GM19372 (cell line): ENCODE measurements at regions not wholly inside any gene's neighbourhood (a gene's known extent, or its start where the extent isn't known, plus 50 kb on each side); places are given as distances from the start of the nearest gene placed in this dataset.
"Not testable (repeated sequence)": the region's sequence is repeated elsewhere in the genome, so short reads cannot be mapped to it uniquely, and the experiment has no call there.

Experiments used
- ATAC-seq: cut with Tn5 transposase; IDR thresholded peaks from one replicate; pipeline ENCODE4 v1.9.1; 2021; ENCODE audit warnings: mild to moderate bottlenecking, low read depth, moderate library complexity; ENCODE audit not compliant: unreplicated experiment

DNA sequence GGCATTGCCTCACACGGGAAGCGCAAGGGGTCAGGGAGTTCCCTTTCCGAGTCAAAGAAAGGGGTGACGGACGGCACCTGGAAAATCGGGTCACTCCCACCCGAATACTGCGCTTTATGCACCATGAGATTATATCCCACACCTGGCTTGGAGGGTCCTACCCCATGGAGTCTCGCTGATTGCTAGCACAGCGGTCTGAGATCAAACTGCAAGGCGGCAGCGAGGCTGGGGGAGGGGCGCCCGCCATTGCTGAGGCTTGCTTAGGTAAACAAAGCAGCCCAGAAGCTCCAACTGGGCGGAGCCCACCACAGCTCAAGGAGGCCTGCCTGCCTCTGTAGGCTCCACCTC, 145.1 kb upstream of the BCL6 start:
- not testable (repeated sequence) for ATAC-seq

DNA sequence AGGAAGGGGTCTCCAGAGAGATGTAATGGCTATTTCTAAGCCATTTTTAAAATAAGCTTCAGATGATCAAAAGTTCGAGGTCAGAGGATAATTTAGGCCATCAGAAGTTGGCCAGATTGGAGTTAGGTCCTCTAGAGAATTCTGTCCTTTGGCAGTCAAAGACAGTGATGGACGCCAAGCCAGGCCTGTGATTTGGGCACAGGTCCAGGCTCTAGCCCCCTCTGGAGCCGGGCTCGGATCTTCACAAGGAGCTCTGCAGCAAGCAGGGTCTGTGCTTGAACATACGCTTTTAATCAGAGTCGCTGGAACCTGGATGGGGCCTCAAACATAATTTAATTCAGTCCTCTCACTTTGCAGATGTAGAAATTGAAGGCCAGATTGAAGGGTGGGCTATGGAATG, 151.4 kb upstream of the BCL6 start:
- no peak for ATAC-seq

DNA sequence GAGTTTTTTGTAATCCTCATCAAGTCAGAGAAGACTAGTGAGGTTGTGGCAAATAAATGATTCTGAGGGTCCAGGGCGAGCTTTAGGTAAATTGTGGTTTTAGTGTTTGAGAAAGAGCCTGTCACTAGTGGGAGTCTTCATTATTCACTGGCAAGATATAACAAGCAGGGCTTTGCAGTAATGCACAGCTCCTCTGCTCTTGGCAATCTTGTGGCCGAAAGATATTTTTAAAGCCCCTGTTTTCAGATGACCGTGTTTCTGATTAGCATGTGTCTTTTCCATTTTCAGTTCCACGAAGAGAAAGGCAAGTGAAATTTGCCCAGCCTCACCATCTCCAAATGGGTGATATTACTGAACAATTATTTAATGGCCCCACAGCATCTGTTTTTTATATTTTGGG, 154.0 kb upstream of the BCL6 start:
- ATAC-seq = no peak

DNA sequence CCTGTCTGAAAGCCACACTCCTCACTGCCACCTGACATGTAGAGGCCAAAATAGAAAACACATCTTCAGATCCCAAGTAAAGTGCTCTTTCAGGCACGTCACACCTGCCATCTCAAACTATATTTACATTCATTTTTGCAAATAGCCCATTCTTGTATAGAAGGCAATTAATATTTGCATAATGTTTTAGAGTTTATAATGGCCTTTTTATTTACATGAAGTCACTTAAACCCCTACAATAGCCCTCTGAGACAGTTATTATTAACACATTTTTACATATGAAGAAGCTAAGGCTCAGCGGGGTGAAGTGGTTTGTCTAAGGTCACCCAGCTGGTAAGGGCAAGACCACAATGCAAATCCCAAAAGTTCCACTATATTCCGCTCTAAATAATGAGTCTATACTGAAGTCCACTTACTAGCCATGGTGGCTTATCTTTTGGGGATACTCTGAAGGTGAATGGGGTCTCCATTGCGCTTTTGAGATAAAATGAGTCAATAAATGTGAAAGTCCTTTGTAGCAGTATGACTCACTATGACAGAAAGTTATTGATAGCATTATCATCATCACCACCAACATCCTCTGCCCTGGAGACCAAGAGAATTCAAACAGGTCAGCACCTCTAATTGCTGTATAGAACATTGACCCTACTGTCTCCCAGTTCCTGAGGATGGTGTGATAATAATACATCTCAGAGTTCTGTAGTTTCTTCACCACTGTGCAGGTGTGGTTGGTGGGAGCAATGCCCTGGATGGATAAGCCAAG, 155.9 kb upstream of the BCL6 start:
- ATAC-seq = peak; percentile 46

DNA sequence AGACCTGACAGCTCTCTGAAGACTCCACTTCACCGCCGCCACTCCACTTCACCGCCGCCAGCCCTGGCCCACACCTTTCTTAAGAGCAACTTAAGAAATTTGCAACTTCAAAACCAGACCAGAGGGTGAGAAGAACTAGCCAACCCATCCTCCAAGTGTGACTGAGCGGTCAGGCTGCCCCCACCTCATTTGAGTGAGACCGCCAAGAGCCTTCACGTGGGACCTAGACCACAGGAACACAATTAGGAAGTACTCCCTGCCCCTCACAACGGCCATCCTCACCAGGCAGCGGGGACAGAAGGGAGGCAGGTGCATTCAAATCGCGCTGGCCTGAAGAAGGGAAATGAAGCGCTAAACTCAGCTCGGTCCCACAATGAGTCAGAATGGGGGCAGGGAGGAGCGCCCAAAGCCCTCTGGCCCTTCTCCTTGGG, 156.8 kb upstream of the BCL6 start:
- ATAC-seq = no peak

DNA sequence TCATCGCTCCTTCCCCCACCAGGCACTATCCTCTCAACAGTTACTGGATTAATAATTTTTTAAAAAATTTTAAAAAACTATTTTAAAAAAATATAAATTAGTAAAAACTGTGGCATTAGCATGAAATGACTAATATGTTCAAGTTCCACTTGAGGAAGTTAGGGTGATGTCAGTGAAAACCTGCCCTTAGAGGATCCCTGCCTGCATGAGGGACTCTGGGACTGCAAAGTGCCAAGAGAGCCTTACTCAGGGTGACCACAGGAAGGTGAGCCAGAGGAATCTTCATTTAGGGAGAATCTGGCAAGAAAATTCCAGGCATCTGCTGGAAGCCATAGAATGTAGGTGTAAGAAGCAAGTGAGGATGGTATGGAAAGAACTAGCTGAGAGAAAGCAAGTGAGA, 157.7 kb upstream of the BCL6 start:
- no peak for ATAC-seq

DNA sequence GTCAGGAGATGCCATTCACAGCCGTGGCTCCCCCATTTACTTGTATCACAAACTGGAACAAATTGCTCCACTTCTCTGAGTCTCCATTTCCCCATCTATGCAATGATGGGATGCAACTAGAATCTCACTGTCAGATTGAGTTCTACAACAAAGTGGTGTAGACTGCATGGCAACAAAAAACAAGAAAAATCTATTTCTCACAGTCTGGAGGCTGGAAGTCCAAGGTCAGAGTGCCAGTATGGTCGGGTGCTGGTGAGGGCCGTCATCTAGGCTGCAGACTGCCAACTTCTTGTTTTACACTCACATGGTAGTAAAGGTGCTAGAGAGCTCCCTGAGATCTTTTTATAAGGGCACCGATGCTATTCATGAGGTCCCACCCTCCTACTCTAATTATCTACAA, 158.4 kb upstream of the BCL6 start:
- ATAC-seq = no peak

DNA sequence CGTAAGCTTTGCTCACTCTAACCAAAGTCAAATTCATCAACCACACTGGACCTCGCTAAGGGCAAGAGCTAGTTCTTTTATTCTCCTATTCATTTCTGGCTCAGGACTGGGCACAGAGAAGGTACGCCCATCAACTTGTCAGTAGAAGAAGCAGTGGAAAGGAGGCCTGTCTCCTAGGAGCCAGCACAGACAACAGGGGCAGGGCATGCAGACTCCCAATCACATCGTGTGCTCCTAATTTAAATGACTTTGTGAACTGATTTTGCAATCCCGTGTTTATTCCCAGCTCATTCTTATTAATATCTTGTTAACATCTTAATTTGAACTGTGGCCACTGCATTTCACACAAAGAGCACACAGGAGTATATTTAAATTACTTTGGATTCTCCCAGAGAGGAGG, 161.1 kb upstream of the BCL6 start:
- ATAC-seq = no peak

DNA sequence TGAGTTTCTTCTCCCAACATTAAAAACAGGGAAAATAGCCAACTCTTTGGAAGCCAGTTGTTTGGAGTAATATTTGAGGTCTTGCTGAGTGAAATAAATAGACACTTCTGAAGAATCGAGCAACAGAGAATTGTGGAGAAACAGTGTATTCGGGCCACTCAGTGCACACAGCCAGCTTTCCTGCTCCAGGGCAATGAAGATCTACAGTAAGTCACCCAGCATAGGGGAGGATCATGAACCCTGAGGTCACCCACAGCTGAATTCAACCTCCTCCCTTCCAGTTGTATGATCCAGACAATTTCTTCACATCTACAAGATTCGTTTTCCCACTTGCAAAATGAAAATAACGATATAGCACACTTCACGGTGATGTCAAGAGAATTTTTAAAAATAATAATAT, 161.7 kb upstream of the BCL6 start:
- ATAC-seq = no peak

DNA sequence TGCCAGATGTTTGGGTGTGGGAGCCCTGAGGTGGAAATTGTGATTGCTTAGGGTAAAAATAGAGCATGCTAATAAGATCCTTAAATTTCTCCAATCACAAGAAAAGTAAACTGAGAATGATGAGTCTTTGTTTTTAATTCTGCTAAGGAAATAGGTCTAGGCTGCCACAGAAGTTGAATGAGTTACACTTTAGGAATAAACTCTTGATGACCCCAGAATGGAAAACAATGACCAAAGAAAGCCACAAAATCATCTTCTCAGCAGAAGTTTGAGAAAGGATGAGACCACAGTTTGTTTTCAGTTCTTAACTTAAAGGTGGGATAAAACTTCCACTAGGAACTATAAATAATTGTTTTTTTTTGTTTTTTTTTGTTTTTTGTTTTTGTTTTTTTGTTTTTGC, 164.6 kb upstream of the BCL6 start:
- ATAC-seq = no peak

DNA sequence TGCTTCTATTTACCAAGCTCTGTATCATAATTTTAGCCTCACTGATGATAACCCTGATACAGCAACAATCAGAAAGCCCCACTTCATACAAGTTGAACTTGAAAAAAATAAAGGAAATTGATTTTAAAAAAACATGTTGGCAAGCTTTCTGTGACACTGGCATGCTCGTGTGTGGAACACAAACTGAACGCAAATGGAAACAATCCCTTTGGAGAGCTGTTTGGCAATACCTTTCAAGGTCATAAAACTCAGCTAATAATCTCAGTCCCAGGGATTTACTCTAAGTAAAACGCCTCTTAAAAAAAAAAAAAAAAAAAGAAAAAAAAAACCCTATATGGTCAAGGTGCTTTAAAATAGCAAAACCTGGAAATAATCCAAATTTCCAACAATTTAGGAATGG, 166.7 kb upstream of the BCL6 start:
- ATAC-seq = no peak

DNA sequence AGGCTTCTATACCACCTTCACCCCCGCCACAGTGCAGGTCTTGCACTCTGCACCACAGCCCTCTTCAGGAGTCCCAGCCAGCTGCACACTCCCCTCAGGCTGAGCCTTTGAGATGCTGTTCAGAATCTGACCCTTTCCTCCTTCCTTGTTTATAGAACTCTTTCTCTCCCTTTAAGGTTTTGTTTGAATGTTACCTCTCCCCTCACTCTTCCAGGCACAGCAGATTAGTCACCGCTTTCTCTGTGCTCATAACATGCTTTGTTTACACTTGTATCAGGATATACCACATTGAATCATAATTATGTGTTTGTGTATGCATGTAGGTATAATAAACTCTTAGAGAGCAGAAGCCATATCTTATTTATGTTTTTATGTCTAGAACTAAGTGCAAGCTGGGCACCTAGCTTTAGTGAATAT, 168.4 kb upstream of the BCL6 start:
- no peak for ATAC-seq

DNA sequence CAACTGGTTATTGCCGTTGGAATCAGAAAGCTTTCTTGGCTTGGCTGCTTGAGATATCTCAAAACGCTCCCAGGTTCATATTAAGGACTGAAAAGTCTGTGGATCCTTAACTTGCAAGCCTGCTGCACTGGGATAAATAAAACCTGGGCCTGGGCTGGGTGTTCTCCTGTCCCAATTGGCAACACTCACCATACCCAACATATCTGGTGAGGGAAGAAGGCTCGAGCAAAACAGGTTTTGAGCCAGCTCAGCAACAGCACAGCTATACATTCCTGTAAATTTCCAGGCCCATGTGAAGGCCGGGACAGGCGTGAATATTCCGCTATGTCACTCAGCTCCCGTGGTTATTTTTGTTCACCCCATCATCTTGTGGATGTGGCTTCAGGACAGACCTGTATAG, 169.0 kb upstream of the BCL6 start:
- no peak for ATAC-seq

DNA sequence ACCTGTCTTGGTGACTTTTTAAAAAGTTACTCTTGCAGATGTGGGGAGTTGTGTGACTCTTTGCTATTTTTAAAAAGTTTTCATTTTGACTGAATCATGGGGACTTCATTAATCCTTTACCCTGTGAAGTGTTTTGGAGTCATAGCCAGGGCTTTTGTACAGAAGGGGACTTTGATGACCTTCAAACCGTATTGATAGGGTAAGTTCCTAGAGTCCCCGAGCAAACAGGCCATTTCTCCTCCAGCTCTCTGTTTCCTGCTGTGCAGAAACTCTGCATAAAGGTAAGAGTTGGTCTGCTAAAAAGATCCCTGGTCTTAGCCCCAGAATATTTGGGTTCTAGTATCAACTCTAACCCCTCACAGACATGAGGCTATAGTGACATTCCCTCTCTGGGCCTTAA, 170.8 kb upstream of the BCL6 start:
- ATAC-seq = no peak

DNA sequence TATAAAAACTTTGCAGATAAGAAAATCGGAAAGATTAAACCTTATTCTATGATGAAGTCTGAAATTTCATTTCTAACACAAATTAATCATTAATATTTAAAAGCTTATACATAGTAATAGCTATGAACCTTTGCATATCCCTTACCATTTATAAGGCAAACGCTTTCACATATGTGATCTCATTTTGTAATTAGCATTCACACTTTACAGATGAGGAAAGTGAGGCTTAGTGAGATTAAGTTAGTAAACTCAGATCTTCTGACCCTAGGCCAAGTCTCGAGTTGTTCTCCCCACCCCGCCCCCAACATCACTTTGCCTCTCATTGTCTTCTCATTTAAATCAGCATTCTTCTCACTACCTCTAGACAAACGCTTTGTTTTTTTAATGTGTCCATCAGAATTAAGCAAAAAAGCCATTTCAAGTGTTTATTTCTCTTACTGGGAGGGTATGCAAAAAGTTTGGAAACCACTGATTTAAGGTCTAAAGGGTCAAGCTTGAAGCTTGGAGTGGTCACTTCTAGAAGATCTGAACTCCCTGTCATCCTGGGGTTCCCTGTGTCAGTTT, 172.9 kb upstream of the BCL6 start:
- no peak for ATAC-seq

DNA sequence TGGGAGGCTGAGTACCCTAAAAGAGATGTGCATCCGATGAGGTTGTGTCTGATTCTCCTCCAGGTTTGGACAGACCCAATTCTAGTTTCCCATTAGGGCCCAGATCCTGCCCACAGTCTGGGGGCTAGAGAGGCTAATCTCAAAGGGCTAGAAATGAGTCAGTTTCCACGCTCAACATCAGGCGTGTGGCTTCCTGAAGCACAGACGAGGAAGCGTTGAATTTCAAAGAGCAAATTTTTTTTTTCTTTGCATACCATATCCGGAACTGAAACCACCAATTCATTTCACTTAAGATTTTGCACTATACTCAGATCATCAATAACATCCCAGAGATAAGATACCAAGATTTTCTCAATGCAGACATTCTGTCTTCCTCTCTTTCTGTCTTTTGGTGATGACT, 173.8 kb upstream of the BCL6 start:
- peak; percentile 90 for ATAC-seq

DNA sequence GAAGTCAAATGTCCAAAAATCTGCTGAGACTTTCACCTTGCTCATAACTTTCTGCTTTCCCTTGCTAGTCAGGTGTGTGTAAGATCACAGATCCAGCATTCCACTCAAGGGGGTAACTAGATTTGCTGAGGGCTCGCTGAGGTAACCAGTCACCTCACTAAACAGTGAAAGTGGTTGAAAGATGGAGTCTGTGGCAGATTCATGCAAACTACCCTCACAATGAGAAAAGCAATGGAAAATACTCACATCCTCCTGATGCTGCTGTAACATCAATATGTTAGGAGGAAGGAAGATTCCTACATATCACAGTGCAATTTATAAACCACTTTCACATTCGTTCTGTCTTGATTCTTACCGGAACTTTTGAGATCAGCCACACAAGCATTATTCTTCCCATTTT, 174.3 kb upstream of the BCL6 start:
- ATAC-seq = peak; percentile 29

DNA sequence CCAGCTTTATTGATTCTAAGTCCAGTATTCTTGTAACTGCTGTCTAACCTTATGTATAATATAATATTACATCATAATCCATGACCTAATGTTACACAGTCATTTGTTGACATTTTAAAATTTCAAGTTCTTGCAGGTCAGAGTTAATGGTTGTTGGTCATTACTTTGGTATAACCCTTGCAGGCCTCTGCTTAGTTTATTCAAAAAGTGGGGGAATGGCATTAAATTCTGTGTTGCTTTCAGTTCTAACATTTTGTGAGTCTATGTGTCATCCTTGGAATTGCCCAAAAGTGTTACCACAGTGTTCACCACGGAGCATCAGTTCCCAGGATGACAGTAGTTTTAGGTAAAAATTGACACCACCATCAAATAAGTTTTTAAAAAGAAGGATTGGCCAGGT, 174.8 kb upstream of the BCL6 start:
- ATAC-seq = no peak

DNA sequence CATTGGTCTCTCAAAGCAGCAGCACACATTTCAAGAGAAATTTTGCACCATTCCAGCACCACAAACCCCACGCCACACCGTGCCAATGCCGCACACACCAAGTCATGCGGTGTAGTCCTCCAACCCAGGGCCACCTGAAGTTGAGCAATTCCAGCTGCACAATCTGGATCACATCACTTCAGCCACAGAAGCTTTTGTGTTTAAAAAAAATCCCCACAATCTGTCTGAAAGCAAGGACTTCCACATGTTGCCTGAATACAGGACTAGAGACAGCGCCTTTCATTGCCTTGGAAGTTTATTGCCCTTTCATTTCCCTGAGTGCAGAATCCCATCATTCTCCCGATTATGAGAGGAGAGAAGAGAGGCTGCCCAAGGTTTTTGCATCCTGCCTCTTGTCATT, 175.6 kb upstream of the BCL6 start:
- ATAC-seq = no peak

DNA sequence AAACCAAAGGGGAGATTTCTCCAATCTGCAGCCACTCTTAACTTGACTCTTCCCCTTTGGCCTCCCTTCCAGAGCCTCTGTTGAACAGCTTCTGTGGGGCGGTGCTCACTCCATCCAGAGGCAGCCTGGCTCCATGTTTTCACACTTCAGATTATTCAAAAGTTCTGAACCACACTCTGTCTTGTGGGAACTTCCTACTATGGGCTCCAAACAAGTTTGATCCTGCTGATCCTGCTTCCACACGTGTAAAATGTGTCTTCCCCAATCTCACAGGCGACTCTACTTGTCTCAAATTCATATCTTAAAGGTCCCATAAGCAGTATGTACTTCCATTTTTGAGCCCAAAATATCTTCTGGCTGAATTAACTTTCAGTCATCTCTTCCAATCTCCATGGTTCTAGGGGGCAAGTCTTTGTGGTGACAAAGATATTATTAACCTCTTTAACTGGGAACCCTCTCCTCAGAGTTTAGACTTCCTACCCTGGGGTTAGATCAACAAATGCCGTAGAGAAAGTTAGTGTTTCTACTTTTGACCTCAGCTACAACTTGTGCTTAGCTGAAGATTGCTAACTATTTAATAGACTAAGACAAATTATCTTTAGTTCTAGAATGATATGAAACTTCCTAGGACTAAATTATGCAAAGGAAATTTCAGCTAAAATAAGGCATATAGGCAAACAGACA, 176.3 kb upstream of the BCL6 start:
- ATAC-seq = no peak

DNA sequence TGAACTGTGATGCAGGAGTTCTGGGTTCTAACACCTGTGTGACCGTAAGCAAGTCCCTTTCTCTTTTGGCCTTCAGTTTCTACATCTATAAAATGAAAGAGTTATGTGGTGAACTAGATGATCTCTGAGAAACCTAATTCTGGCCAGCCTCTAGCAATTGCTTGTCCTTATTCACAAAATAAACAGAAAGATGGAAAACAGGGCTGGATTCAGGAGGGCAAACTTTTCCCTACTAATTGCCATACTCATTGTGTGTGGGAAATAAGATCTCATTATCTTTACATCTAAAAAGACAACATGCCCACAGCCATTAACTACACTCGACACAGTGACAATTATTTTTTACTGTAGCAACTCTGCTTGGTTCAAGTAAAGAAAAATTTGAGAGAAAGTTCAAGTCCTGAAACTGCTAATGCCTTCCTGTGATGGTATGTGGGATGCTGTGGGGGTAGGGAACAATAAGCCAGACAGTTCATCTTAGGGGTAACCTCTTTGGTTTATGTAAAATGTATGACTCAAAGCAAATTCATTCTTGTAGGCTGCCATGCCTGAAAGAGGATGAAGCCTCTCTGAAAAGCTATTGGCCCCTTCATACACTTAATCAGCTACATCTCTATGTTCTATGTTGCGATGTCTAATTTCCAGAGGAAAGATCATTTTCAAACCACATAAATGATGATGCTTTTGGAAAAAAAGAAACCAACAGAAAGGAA, 177.6 kb upstream of the BCL6 start:
- ATAC-seq = no peak
